Lower leg skin (tissue), 3 donors: ENCODE measurements at regions not wholly inside any gene's neighbourhood (a gene's known extent, or its start where the extent isn't known, plus 50 kb on each side); places are given as distances from the start of the nearest gene placed in this dataset.

ENCODE experiments used
- CTCF ChIP-seq, 3 donors: fragments of 450-650 bp; IDR thresholded peaks; one replicate each; pipeline ENCODE4 v1.5.1; 2016; ENCODE audit warnings: antibody characterized with exemption in 3 of 3, mild to moderate bottlenecking in 3 of 3, moderate library complexity in 2 of 3
- POLR2A ChIP-seq, 2 donors: fragments of 450-650 bp; IDR thresholded peaks; one replicate each; pipeline ENCODE4 v1.6.1; 2016 to 2017; ENCODE audit warnings: antibody characterized with exemption in 2 of 2, mild to moderate bottlenecking in 1 of 2, moderate library complexity in 1 of 2

GRCh38 chr11:29326757-29327156, 690.1 kb downstream of the KCNA4 start:
- no peak for TF ChIP-seq CTCF (IDR thresholded peaks at IDR 0.05)
- TF ChIP-seq POLR2A (IDR thresholded peaks at IDR 0.05): no peak
